ENCODE measurements at regions not wholly inside any gene's neighbourhood (a gene's known extent, or its start where the extent isn't known, plus 50 kb on each side); places are given as distances from the start of the nearest gene placed in this dataset.

DNA sequence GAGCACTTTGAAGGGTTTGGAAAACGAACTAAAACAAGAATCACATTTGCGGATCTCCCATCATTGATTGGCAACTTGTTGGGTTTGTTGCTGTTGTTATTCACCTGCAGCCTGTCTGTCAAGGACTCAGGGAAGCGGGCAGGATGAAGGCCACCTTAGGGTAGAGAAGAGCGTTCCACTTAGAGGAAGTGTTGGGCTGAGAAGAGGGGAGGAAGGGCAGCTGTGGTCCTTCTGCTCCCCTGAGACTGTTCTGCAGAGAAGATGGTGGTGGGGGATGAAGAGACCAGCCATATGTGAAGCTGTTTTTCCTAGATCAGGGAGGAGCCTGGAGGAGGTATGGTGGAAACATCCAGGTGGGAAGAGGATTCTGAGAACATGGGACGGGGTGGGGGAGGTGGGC lies 70.6 kb upstream of the CPEB4 start:
- TF ChIP-seq, protein P1, sequence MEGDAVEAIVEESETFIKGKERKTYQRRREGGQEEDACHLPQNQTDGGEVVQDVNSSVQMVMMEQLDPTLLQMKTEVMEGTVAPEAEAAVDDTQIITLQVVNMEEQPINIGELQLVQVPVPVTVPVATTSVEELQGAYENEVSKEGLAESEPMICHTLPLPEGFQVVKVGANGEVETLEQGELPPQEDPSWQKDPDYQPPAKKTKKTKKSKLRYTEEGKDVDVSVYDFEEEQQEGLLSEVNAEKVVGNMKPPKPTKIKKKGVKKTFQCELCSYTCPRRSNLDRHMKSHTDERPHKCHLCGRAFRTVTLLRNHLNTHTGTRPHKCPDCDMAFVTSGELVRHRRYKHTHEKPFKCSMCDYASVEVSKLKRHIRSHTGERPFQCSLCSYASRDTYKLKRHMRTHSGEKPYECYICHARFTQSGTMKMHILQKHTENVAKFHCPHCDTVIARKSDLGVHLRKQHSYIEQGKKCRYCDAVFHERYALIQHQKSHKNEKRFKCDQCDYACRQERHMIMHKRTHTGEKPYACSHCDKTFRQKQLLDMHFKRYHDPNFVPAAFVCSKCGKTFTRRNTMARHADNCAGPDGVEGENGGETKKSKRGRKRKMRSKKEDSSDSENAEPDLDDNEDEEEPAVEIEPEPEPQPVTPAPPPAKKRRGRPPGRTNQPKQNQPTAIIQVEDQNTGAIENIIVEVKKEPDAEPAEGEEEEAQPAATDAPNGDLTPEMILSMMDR (IDR thresholded peaks at IDR 0.05) = no peak
- no peak for TF ChIP-seq POLR2A (IDR thresholded peaks at IDR 0.05)

Measured in body of pancreas (tissue), 4 donors.